A673 (cell line): ENCODE measurements at regions not wholly inside any gene's neighbourhood (a gene's known extent, or its start where the extent isn't known, plus 50 kb on each side); places are given as distances from the start of the nearest gene placed in this dataset.

Experiments used
- BruUV-seq: library from RNA; stranded (reverse); fragments of 400-500 nt; replicated peaks from 2 replicates; lab custom pipeline; 2021; lab: Mats Ljungman, UMichigan
- CTCF ChIA-PET: fragments of 300-600 bp; sonication (Branson Sonifier 250); formaldehyde crosslinking; loops from one replicate; lab custom pipeline; 2022; ENCODE audit warnings: antibody characterized with exemption; lab: Charles Lee
- POLR2A ChIA-PET: fragments of 300-600 bp; sonication (Branson Sonifier 250); formaldehyde crosslinking; loops from one replicate; lab custom pipeline; 2022; ENCODE audit warnings: antibody characterized with exemption; ENCODE audit not compliant: low non-redundant PET; lab: Charles Lee
- DNase-seq: peaks from one replicate; pipeline ENCODE4 v3.0.0-alpha.2; 2015; ENCODE audit warnings: low spot score
- H3K27ac ChIP-seq: fragments of 200-600 bp; sonication (generic); 2 replicates; pipeline ENCODE4 v1.5.1; 2016; ENCODE audit warnings: mixed run types, low read depth, mild to moderate bottlenecking, mixed read lengths, antibody characterized with exemption, low read length; ENCODE audit not compliant: poor library complexity, severe bottlenecking
- H3K27me3 ChIP-seq: fragments of 200-600 bp; sonication (generic); replicated peaks from 2 replicates; pipeline ENCODE4 v1.6.1; 2017; ENCODE audit warnings: mixed run types, low read depth, mild to moderate bottlenecking, mixed read lengths, antibody characterized with exemption, low read length; ENCODE audit not compliant: insufficient read depth, poor library complexity
- H3K36me3 ChIP-seq: fragments of 200-600 bp; sonication (generic); 2 replicates; pipeline ENCODE4 v1.6.1; 2016; ENCODE audit warnings: mixed run types, mild to moderate bottlenecking, mixed read lengths, antibody characterized with exemption, low read length; ENCODE audit not compliant: insufficient read depth, poor library complexity, severe bottlenecking
- H3K4me1 ChIP-seq: fragments of 200-600 bp; sonication (generic); 2 replicates; pipeline ENCODE4 v1.6.1; 2017; ENCODE audit warnings: mixed run types, mild to moderate bottlenecking, mixed read lengths, antibody characterized with exemption, low read length; ENCODE audit not compliant: insufficient read depth, poor library complexity, severe bottlenecking
- H3K4me3 ChIP-seq: fragments of 200-600 bp; sonication (generic); 2 replicates; pipeline ENCODE4 v1.5.1; 2016; ENCODE audit warnings: low read depth, mixed run types, mild to moderate bottlenecking, mixed read lengths, low read length; ENCODE audit not compliant: poor library complexity, severe bottlenecking
- H3K9me3 ChIP-seq: fragments of 200-600 bp; sonication (generic); 2 replicates; pipeline ENCODE4 v1.6.1; 2016; ENCODE audit warnings: mixed run types, low read depth, mild to moderate bottlenecking, mixed read lengths, antibody characterized with exemption, low read length; ENCODE audit not compliant: poor library complexity, severe bottlenecking
- EZH2 ChIP-seq: fragments of 200-600 bp; sonication (generic); IDR thresholded peaks from 2 replicates; pipeline ENCODE4 v1.6.1; 2017; ENCODE audit warnings: borderline replicate concordance, low read depth, mild to moderate bottlenecking, mixed read lengths, antibody characterized with exemption, low read length; ENCODE audit not compliant: poor library complexity, severe bottlenecking
- intact Hi-C: fragments of 100-400 bp; cut with micrococcal nuclease; formaldehyde crosslinking; loops from one replicate; pipeline ENCODE4 v1.10.0; 2022; ENCODE audit not compliant: unreplicated experiment
- TF ChIP-seq, protein P1 (sequence below): fragments of 300-800, 200-600 bp; sonication (generic); conservative IDR thresholded peaks from 2 replicates; pipeline ENCODE4 v1.5.1; 2017; ENCODE audit warnings: low read depth, mild to moderate bottlenecking, antibody characterized with exemption, low read length, moderate library complexity, mixed read lengths

- no peak for TF ChIP-seq EZH2
- TF ChIP-seq, protein P1, sequence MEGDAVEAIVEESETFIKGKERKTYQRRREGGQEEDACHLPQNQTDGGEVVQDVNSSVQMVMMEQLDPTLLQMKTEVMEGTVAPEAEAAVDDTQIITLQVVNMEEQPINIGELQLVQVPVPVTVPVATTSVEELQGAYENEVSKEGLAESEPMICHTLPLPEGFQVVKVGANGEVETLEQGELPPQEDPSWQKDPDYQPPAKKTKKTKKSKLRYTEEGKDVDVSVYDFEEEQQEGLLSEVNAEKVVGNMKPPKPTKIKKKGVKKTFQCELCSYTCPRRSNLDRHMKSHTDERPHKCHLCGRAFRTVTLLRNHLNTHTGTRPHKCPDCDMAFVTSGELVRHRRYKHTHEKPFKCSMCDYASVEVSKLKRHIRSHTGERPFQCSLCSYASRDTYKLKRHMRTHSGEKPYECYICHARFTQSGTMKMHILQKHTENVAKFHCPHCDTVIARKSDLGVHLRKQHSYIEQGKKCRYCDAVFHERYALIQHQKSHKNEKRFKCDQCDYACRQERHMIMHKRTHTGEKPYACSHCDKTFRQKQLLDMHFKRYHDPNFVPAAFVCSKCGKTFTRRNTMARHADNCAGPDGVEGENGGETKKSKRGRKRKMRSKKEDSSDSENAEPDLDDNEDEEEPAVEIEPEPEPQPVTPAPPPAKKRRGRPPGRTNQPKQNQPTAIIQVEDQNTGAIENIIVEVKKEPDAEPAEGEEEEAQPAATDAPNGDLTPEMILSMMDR: no peak
- H3K27ac ChIP-seq: no peak overlapping the region
- peaks cover 10% of the 10 kb centered on the region for H3K4me1 ChIP-seq
- H3K27me3 ChIP-seq: no peaks in the 10 kb centered on the region
- ChIA-PET POLR2A (no interaction called here), CTCF (no interaction called here)
- no peak overlapping the region for H3K4me3 ChIP-seq
- no peaks in the 10 kb centered on the region for H3K9me3 ChIP-seq
- intact Hi-C loops: no loop called here
- BruUV-seq: no TSS peak
- H3K36me3 ChIP-seq: no peaks in the 10 kb centered on the region
- DNase-seq: no peak
These were observed 252.8 kb upstream of the PLET1 start for GRCh38 chr11:112513417-112513816.

DNA sequence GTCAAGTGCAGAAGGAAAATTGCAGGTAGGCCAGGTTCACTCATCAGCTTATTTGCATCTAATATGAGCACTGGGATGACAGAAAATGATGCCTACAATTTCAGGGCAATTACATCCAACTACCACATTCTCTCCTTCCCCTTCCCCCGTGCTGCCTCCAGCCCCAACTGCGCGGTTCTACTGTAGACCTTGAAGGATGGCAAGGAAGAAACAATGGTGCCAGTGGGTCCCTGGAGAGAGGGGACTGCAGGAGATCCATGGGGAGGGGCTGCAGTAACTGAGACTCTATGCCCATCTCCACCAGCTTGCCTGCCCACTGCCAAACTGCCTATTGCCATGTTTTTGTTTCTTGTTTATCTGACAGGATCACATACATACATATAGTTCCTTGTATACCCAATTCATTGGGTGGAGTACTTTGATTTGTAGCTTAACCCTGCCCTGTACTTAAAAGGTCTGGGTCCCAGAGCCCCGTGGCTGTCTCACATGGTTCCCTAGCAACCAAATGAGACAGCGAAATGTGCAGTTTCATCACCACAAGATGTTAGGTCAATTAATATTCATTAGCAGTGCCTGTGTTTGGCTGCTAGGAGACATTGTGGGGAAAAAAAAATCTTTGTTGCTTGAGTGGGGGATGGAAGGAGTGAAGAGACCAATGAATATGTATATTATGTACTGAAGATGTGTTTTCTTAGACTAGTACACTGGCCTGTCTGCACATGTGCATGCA, 253.5 kb upstream of the PLET1 start:
- Histone ChIP-seq H3K27ac (no peak overlapping the region), H3K27me3 (no peaks in the 10 kb centered on the region), H3K36me3 (no peaks in the 10 kb centered on the region), H3K4me3 (no peak overlapping the region), H3K4me1 (peaks cover 10% of the 10 kb centered on the region), H3K9me3 (no peaks in the 10 kb centered on the region)
- CTCF ChIA-PET: no interaction called here
- TF ChIP-seq, protein P1: no peak
- TF ChIP-seq EZH2: no peak
- peak; percentile 86 for DNase-seq
- no TSS peak for BruUV-seq
- POLR2A ChIA-PET: no interaction called here
- intact Hi-C loops: no loop called here

DNA sequence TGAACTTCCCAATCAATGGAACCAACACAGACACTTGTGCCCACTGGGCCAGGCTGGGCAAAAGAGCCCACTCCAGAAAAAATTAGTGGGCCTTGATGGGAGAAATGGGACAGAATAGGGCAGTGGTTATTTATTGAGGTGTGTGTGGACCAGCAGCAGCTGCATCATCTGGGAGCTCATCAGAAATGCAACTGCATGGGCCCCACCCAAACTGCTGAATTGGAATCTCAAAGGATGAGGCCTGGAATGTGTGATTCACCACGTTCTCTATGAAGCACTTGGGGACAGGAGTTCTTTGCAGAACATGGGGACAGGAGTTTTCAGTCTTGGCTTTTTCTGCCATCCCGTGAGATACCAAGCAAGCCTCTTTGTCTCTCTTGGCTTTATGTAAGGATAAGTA, 255.6 kb upstream of the PLET1 start:
- no peaks in the 10 kb centered on the region for H3K9me3 ChIP-seq
- TF ChIP-seq, protein P1: no peak
- no peak for TF ChIP-seq EZH2
- H3K36me3 ChIP-seq: no peaks in the 10 kb centered on the region
- no peak for DNase-seq
- no peak overlapping the region for H3K4me3 ChIP-seq
- H3K27me3 ChIP-seq: no peaks in the 10 kb centered on the region
- ChIA-PET CTCF (no interaction called here), POLR2A (interaction anchor here (0.6 kb wide), 1 partner anchor 8 kb away, joined by 23 read pairs; no protein-coding TSS in a partner anchor)
- intact Hi-C loops: no loop called here
- BruUV-seq: no TSS peak
- H3K4me1 ChIP-seq: peaks cover 10% of the 10 kb centered on the region
- H3K27ac ChIP-seq: no peak overlapping the region
